GM18517 (cell line): ENCODE measurements at regions not wholly inside any gene's neighbourhood (a gene's known extent, or its start where the extent isn't known, plus 50 kb on each side); places are given as distances from the start of the nearest gene placed in this dataset.

Source experiments
- ATAC-seq: cut with Tn5 transposase; IDR thresholded peaks from one replicate; pipeline ENCODE4 v1.9.1; 2021; ENCODE audit warnings: mild to moderate bottlenecking, moderate library complexity; ENCODE audit not compliant: unreplicated experiment

DNA sequence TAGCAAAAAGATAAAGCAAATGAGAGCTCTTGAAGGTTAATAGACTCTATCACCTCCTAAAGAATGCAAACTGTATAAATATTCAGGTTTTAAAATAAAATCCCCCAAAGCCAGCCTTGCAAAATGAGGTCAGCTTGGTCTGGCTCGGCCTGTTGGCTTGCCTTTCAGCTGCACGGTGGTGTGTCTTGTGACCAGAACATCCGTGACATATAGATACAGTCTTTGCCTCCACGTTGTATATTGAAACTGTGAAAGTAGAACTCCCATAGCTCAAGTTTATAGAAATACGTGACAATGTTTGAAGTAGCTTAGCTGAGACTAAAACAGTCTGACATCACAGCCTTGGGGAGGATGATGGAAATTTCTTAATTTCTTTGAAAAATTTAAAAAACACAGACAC, 236.6 kb upstream of the MYOCD start:
- ATAC-seq = no peak

GRCh38 chr17:12431188-12431587, 234.5 kb upstream of the MYOCD start:
- ATAC-seq = peak; percentile 93

- ATAC-seq = no peak
Measured at GRCh38 chr17:12438212-12438611, 227.5 kb upstream of the MYOCD start.

DNA sequence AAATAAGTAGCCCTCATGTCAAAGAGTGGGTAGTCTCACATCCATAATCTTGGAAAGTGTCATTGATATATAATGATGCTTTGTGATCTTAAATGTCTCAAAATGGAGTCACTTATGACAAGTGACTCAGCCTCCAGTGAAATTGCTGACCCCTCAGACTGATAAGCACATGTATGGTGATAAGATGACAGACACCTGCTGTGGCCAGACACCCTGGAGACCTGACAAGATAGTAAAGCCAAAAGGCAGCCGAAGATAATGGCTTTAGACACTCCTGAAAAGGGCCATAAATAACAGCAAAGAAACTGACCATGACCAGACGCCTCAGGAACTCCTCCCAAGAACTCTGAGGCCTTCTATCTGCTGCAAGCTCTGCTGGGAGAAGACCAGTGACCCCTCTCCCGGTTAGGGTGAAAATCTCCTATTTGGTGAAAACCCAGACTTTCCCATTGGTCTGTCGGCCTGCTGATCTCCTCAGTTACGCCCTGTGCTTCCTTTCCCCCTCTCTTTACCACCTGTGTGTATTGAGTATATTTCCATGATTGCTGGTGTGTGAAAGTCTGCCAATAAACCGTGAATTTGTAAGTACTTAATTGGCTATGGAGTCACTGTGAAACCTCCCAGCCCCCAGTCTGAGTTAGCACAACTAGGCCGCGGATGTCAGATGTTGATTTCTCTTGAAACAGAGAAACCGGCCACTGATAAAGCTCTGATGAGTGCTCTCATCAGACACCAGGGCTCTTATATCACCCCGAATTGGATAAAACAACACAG, 226.7 kb upstream of the MYOCD start:
- no peak for ATAC-seq

DNA sequence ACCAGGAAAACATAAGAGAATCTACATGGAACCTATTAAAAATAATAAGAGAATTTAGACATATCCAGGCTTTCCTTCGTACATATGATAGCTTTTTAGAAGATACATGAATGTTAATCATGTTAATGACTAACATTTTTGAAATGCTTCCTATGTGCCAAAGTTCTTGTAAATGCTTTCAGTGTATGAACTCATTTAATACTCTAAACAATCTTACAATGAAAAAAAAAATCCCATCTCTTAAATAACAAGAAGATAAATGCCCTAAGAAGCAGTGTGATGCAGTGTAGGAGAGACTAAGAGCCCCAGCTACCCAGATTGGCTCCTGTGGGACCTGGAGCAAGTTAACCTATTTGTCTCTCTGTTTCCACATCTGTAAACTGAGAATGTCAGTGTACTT, 220.4 kb upstream of the MYOCD start:
- ATAC-seq = no peak

DNA sequence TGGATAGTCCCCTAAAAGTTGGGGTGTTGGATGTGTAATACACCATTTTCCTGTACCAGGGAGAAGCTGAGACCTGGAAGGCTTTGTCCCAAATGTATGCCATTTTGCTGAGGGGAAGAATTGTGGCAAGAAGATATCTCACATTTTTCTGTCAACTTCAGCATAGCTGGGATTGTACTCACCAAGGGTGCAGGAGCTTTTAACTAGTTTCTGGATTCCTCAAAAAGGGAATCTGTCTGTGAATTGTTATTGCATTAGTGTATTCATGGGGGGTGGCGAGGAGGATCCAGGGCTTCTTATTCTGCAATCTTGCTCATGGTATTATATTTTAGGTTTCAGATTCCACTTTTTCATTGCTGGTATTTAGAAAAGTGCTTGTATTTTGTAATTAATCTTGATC, 208.2 kb upstream of the MYOCD start:
- no peak for ATAC-seq

GRCh38 chr17:12459736-12460135, 206.0 kb upstream of the MYOCD start:
- no peak for ATAC-seq

- ATAC-seq = no peak
Measured at GRCh38 chr17:12463102-12463501, 202.6 kb upstream of the MYOCD start.

GRCh38 chr17:12472252-12473173, 193.2 kb upstream of the MYOCD start:
- no peak for ATAC-seq

DNA sequence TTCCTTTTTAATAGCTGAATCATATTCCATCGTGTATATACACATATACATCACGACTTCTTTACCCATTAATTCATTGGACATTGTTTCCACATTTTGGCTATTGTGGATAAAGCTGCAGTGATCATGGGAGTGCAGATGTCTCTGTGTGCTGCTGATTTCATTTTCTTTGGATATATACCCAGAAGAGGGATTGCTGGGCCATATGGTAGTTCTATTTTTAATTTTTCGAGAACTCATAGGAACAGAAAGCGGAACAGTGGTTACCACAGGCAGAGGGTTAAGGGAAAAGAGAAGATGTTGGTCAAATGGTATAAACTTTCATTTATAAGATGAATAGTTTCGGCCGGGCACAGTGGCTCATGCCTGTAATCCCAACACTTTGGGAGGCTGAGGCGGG, 187.4 kb upstream of the MYOCD start:
- ATAC-seq = no peak

GRCh38 chr17:12485361-12485906, 180.3 kb upstream of the MYOCD start:
- ATAC-seq = no peak

GRCh38 chr17:12489325-12489724, 176.4 kb upstream of the MYOCD start:
- ATAC-seq = no peak

DNA sequence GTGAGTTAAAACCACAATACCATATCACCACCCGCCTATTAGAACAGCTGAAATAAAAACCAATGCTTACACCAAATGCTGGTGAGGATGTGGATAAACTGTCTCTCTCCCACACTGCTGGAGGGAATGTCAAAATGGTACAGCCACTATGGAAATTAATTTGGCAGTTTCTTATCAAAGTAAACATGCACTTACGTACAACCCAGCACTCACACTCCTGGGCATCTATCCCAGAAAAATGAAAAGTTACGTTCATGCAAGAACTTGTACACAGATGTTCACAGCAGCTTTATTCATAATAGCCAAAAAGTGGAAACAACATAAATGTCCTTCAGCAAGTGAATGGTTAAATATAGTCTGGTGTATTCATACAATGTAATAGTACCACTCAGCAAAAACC, 173.2 kb upstream of the MYOCD start:
- ATAC-seq = no peak

GRCh38 chr17:12505866-12506265, 159.8 kb upstream of the MYOCD start:
- no peak for ATAC-seq

DNA sequence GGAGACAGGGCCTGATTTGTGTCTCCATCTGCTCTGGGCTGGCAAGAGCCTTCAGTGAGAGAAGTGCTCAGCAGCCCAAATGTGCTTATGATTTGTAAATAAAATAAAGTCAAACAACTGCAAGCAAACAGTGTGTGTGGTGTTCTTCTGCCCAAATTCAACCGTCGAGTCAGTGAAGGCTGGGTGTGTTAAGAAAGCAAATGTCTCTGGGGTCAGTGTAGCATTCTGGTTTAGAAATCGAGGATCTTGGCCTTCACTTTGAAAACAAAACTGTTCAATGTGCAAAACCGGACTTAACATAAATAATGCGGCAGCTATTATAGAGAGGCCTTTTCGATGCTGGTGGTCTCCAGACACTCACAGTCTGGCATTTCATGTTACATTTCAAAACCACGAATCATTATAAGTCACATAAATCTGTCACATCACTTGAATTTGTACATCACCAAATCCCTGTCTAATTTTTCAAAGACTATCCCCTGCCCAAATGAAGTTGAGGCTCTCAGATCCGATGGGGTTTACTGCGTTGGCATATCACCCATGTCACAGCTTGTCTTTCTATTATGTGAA, 158.6 kb upstream of the MYOCD start:
- no peak for ATAC-seq

- no peak for ATAC-seq
Measured at GRCh38 chr17:12509801-12510200, 155.9 kb upstream of the MYOCD start.

DNA sequence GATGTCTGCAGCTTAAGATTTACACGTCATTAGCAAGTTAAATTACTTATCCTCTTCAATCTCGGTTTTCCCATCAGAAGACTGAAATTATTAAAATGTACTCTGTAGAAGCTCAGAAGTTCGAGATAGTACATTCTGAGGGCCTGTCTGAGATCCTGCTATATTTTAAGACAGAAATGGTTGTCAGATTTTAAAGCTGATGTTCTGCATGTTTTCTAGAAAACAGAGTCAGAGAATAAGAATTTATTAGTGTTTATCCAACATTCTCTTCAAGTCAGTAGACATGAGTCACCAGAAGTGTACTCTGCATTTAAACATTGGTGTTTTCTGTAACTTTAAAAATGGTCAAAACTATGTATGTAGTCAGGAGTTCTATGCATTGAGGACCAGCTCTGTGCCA, 155.2 kb upstream of the MYOCD start:
- no peak for ATAC-seq

DNA sequence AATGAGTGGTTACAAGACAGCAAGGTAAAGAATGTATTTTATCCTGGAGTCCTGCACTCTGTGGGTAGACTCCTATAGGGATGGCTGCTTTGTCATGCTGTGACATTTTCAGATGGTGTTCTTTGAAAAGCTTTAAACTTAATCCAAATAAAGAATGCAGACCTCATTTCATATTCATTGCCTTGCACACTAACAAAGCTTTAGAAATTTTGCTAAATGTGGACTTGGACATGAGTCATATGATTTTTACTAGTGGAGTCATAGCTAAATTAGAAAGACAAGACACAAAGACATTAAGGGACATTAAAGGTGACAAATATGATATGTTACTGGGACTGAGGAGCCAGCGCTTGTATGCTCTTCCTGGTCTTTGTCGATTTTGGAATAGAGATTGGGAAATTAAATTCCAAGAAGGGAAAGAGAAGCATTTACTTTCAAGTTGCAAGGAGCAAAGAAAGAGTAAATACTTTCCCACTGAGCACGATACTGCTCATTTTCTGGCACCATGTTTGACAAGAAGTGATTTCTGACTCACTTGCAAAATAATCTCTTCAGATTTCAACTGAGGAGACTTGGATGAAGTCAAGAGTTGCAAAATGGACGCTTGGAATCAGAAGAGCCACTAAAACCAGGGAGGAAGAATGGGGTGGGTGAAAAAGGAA, 152.9 kb upstream of the MYOCD start:
- ATAC-seq = no peak

GRCh38 chr17:12514596-12514995, 151.1 kb upstream of the MYOCD start:
- ATAC-seq = no peak

GRCh38 chr17:12519956-12520594, 145.6 kb upstream of the MYOCD start:
- no peak for ATAC-seq
